ENCODE measurements at regions not wholly inside any gene's neighbourhood (a gene's known extent, or its start where the extent isn't known, plus 50 kb on each side); places are given as distances from the start of the nearest gene placed in this dataset.
"Not testable (repeated sequence)": the region's sequence is repeated elsewhere in the genome, so short reads cannot be mapped to it uniquely, and the experiment has no call there.

DNA sequence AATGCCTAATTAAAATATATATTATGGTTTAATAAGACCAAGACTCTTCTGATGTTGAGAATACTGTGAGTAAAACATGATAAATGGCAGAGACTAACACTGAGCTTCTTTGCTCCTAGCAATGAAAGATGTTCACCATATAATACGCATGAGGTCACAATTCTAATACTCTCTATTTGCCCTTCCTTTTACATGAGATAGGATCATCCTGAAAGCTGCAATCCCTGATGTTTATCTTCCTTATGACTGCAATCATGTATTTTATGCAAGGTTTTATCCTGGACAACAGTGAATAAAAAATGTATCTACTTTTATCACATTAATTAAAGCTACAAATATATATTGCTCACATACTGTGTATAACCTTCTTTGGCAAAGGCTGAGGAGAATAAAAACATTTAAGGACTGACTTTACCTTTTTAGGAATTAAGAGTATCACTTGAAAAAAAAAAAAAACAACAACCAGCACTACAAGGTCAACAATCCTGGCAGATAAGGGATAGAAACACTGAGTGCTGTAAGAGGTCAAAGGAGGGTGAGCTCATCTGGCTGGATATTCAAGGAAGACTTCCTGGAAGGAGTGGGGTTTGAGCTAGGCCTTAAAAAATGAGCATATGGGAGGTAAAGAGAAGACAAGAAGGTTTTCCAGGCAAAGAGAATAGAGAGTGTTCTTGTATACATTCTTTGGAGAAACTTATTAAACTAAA, 99.9 kb downstream of the AREG start:
- DNase-seq (ENCODE audit: low read depth) = no peak

DNA sequence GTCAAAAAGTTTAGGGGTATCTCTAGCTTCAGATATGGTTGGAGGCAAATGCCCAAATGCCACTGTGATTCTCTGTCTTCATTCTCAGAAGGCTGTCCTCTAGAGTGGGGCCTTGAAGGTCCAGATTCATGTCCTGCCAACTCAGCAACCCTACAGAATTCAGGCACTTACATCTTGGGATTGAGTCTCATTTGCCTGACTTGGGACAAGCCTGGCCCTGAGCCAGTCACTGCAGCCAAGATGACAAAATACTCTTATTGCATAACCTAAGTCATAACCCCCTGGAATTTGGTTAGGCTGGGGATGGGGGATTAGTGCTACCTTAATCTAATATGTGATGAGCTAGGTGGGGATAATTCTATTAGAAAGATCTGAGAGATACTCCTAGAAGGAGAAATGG, 100.5 kb downstream of the AREG start:
- no peak for DNase-seq (ENCODE audit: low read depth)

DNA sequence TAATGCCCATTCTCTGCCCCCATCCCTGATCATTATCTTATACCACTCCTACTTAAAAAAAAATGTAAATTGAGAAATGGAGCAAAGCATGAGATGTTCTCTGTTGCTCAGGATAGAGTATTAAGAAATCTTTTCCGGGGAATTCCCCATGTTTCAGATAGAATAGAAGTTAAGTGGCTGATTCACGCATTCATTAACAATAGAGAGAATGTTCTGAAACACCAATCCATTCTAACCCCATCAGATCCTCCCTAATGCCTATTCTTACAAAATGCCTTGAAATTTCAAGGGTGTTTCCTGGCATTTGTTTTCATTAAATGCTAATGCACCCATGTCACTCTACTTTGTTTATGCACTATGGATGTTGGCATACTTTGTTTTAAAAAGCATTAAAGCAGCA, 101.1 kb downstream of the AREG start:
- DNase-seq (ENCODE audit: low read depth) = no peak

DNA sequence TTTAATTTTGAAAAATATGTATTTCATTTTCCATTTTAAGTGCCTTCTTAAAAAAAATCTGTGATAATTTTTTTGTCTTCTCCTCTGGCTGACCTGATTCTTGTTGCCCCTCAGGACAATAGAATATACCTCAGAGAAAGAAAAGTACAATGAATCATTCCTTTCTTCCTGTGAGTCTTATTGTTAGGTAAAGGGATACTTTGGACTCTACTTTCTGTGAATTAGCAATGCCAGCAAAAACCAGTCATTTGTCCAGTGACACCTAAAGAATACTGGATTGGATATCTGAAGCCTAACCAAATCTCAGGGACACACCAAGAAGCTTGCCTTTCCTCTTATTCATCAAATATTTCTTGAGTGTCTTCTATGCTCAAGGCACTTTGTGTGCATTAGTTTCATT, 102.1 kb downstream of the AREG start:
- no peak for DNase-seq (ENCODE audit: low read depth)

DNA sequence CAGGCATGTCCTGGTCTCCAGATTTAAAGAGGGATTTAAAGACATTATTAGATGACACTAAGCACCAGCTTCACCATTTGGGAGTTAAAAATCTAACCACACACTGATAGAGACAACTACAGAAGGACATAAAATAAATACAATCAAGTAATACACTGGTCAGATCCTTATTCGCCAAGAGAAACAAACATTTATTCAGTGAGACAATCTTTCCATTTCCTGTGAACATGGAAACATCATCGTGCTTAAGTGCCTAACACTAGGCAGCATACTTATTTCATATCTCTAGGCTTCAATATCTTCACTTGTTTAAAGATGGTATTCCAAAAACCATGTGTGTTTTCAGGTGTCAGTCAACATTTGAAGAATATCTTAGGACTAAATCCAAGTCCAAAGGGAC, 103.6 kb downstream of the AREG start:
- no peak for DNase-seq (ENCODE audit: low read depth)

DNA sequence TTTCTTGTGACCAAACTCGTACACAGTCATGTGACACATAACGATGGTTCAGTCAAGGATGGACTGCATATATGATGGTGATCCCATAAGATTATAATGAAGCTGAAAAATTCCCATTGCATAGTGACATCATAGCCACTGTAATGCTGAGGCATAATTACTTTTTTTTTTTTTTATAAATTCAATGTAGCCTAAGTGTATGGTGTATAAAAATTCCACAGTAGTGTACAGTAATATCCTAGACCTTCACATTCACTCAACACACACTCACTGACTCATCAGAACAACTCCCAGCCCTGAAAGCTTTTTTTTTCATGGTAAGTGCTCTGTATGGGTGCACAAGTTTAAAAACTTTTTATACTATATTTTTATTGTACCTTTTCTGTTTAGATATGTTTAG, 105.0 kb downstream of the AREG start:
- DNase-seq (ENCODE audit: low read depth) = no peak

DNA sequence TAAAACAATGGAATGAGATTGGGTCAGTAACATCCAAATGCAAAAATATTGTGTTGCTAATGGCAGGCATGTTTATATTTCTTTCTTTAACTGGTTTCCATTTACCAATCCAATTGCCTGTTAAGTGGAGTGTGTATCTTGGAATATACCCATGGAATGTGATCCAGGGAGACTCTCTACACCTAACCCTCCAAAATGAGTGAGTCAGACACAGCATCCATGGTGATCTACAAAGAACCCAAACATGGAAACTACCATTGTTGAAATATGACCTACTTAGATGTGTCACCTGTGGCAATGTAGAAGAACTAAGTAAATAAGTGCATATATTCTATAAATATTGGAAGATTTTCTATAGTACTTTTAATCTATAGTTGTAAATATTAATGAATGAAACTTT, 110.3 kb downstream of the AREG start:
- no peak for DNase-seq (ENCODE audit: low read depth)

DNA sequence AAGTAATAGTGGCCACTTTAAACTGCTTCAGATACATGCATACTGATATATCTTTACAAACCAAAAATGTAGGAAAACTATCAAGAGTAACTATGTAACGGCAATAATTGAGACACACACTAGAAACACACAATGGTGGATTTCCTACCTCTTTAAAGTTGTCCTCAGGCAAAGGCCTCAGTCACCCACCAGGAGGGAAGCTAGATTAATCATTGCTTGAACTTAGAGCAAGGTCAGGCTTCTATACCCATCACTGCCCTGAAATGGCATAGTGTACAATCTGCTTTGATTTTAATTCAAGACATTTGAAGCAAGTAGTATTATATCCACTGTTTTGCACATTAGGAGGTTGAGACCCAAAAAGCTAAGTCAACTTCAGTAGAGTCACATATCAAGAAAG, 110.9 kb downstream of the AREG start:
- DNase-seq (ENCODE audit: low read depth) = no peak

DNA sequence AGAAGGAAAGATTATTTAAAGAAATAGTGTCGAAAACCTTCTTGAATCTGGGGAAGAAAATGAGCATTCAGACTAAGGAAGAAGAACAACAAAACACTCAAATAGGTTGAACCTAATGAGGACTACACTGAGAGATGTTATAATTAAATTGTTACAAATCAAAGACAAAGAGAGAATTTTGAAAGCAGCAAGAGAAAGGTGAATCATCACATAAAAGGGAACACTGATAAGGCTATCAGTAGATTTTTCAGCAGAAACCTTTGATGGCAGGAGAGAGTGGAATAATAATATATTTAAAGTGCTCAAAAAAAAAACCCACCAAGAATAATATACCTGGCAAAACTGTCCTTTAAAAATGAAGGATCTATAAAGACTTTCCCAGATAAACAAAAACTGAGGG, 114.9 kb downstream of the AREG start:
- DNase-seq (ENCODE audit: low read depth) = no peak

DNA sequence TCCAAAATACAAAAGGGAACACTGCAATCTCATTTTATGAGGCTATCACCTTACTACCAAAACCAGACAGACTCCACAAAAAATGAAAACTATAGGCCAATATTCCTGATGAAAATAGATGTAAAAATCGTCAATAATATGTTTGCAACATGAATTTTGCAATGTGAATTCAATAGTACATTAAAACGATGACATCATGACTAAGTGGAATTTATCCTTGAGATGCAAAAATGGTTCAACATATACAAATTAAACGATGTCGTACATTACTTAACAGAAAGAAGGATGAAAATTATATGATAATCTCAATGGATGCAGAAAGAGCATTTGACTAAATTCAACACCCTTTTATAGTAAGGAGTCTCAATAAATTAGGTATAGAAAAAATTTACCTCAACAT, 123.0 kb downstream of the AREG start:
- DNase-seq (ENCODE audit: low read depth) = no peak

DNA sequence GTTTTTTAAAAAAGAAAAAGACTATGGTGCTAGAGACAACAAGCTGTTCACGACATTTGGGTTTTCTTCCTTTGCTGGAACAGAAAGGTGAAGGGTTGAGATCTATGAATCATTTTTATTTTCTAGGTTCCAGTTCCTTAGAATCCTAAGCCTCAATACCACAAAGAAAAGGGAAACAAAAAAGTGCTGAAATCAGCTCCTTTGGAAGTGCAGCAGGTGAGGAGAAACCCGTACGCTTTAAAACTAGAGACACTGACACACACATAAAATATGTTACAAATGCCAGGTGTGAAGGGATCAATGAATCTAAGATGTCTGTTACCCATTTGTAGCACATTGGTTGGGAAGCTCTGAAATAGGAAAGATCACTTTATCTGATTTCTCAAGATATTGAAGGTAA, 125.2 kb downstream of the AREG start:
- no peak for DNase-seq (ENCODE audit: low read depth)

DNA sequence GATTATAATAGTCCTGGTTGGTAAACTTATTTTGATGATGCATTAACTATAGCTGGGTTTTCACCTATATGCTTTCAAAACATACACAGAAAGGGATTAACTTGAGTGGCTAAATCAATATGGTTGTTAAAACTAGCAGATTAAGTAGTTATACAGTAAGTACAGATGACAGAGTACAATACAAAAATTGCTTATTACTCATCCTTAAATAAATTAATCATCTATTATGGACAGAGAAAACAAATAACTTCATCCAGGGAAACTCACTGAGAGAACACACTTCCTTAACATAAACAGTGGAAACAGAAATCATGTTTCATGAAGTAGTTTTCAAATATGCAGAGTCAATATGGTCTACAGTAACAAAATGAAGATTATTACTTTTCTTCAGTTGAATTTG, 133.4 kb downstream of the AREG start:
- DNase-seq (ENCODE audit: low read depth) = no peak

DNA sequence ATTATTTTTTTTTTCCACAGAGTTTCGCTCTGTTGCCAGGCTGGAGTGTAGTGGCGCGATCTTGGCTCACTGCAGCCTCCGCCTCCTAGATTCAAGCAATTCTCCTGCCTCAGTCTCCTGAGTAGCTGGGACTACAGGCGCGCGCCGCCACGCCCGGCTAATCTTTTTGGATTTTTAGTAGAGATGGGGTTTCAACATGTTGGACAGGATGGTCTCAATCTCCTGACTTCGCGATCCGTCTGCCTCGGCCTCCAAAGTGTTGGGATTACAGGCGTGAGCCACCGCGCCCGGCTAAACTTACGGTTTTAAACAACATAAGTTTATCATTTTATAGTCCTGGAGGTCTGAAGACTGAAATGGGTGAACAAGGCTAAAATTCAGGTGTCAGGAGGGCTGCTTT, 133.9 kb downstream of the AREG start:
- DNase-seq (ENCODE audit: low read depth) = not testable (repeated sequence)

DNA sequence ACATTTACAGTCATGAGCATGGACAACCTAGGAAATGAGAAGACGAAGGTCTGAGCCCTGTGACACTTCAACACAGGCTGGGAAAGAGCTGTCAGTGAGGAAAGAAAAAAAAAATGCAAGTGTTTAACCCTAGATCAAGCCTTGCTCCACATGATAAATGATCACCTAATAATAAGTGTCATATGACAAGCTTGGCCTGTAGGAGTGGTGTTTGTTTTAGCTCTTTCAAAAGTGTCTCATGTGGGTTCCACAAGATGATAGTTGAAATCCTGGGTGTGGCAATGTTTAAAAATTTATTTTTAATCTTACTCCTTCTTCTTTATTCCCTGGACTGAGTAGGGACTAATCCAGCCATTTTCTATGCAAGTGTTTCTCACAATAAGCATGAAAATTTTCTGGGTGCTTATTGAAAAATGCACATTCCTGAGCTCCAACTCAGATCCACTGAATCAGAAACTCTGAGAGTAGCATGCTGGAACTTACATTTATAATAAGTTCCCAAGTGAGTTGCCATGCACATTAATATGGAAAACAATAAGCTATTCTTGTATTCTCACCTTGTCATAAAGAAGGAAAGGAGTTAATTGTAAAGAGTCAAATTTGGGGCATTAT, 138.3 kb downstream of the AREG start:
- no peak for DNase-seq (ENCODE audit: low read depth)

DNA sequence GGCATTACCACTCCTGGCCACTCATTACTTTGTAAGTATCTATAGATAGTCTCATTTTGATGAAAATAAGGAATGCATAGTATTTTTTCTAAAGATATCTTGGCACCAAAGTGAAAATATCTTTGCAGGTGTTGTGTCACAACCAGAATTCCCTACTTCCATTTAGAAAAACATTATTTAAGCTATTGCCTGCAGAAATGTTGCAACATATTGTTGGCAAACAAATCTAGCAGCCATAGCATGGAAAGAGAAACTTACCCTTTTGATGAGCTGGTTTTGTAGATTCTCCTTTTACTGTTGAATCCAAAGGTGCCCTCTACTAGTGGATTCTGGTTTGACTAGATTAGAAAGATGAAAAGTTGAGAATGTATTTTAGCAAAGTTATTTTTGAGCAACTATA, 138.8 kb downstream of the AREG start:
- no peak for DNase-seq (ENCODE audit: low read depth)

DNA sequence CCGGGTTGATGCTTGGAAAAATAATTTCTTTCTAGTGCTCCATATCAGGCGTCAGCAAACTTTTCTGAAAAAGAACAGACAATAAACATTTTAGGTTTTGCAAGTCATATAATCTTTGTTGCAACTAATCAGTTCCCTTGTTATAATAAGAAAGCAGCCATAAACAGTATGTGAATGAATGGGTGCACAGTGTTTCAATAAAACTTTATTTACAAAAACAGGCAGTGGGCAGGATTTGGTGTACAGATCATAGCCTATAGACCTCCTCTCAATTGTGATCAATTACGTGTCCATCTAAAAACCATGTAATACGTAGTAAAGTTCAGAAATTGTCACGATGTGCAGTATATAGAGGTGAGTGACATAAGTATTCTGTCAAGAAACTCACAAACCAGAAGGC, 143.4 kb downstream of the AREG start:
- no peak for DNase-seq (ENCODE audit: low read depth)

DNA sequence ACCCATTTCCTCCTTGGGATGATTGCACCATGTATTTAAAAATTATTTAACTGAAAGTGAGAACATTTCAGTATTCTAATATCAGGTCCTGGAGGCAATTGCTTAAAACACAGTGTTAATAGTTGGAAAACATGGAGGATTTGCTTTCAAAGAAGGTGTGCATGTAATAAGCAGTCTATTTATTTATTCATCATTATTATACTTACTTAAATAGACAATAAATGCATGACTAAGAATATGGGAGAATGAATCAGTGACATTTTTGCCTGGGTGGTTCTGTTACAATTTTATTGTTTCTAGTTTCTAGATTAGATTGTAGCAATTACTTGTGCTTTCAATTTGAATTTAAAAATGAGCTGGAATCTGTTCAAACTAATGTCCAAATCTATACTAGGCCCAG, 145.5 kb downstream of the AREG start:
- DNase-seq (ENCODE audit: low read depth) = no peak

DNA sequence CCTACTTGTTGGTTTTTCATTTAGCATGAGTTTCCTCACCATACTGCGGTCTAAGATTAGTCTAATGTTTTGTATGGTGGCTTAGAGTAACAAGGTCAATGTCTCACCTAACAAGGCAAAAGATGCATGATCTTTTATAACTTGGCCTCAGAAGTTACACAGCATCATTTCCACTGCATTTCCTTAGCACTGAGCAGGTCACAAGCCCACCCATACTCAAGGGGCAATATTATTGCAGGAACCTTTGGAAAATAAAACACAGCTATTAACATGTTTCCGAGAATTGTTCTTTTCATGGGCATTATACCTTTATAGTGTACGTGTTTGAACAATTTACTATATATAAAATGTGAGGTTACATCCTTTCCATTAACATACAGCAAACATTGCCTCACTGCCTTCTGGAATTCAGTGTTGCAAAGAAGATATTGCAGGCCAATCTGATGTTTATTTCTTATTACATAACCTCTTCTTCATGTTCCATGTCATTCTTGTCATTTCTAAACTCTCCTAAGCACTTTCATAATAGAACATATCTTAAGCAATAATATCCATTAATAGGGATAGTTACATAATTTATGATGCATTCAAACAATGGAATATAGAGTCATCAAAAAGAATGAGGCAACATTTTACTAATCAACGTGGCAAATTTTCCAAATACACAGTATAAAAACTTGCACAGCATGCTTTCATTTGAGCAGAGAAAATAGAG, 153.8 kb downstream of the AREG start:
- no peak for DNase-seq (ENCODE audit: low read depth)

DNA sequence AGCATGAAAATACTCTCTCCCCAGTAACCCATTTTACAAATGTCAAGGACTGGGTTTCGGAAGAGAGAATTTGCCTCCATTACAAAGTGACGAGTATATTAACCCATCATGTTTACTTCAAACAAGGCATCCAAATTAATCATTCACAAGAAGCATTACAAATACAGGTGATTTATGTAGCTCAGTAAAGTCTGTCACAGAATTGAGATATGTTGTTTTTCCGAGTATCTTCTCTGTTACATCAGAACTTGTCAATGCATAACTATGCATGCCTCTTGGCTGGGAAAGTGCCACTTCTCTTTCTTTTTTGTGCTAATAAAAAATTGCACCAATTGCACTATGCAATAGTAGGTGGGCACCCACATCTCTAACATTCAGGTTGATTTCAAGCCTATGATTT, 158.2 kb downstream of the AREG start:
- DNase-seq (ENCODE audit: low read depth) = no peak

DNA sequence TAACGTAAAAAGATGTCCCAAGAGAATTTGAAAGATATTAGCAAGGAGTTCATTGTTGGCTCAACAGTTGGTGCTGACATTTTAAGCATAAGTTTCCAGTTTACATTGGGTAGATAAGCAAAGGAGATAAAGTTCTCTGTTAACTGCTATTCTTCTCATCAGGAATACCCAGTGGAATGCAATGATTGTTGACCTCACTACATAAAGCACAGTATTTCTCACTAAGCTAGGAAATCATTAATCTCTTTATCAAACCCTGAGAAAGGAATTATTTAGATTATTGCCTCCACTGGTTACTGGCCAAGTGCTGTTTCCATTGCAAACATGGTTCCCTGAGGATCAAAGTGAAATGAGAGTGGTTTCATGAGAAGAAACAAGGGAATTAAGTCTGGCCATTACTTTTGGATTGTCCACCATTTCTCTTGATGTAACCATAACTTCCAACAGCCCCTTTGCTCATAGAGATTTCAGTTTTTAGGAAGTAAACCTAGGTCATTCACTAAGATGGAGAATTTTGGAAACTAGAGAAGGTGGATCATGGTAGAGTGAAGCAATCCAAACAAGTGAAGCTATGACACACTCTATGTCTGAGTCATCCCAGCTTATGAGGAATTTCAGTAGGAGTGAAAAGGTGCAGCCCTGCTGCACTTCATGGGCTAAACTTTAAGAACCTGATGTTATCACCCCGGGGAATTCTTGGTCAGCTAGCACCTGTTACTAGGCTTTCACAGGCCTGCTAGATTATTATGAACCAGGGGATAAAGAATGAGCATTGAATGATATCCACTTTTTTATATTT, 163.4 kb downstream of the AREG start:
- no peak for DNase-seq (ENCODE audit: low read depth)

DNA sequence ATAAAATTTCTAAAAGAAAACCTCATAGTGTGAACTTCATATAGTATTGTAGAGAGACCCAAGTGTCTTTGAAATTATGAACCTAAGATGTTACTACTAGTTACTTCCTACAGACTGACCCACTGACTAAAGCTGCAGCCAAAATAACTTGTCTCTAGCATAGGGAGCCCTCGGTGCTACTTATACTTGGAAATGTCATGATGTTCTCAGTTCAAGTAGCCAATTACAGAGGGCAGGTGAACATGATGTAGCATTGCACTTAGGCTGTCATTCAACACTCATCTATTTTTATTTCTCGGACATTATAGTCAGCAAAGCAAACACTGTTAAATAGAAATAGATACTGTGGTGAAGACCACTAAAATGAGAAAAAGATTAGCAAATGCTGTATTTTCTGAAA, 165.6 kb downstream of the AREG start:
- DNase-seq (ENCODE audit: low read depth) = no peak

DNA sequence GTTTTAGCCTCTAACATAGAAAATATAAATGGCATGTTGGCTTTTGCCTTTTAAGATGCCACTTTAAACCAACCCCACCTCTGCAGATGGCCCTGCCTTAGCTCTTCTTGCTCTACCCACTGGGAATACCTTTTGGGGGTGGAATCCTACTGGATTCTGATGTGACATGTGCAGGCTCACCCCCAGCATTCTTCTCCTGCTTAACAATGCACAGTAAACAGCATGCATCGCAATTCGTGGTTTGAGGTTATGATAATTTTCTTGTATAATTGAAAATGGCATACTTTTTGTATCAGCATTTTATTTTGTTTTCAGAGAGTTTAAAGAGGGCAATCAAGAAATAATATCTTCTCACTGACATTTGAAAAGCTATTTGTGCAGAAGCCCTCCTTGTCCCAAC, 167.9 kb downstream of the AREG start:
- no peak for DNase-seq (ENCODE audit: low read depth)

DNA sequence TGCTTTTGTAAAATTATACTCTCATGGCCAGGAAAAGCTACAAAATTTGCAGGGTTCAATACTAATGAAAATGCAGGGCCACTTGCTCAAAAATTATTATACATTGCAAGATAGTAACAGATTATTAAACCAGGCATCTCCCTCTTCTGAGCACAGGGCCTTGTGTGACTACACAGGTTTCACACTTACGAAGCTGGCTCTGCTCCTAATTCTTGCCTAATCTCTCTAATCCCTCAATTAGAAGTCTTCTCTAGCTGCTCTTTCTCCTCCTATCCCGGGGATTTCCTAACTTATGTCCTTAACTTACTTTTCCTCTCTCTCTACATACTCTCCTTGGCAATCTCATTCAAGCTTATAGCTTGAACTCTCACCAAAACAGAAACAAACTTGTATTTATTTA, 168.3 kb downstream of the AREG start:
- no peak for DNase-seq (ENCODE audit: low read depth)

Data from activated T-cell treated with anti-CD3 and anti-CD28 coated beads for 1 hour (primary cell).